ENCODE measurements at regions not wholly inside any gene's neighbourhood (a gene's known extent, or its start where the extent isn't known, plus 50 kb on each side); places are given as distances from the start of the nearest gene placed in this dataset.
"Not testable (repeated sequence)": the region's sequence is repeated elsewhere in the genome, so short reads cannot be mapped to it uniquely, and the experiment has no call there.

GRCh38 chr14:55807053-55807880 lies 227.3 kb downstream of the KTN1 start:
- no peak for DNase-seq

DNA sequence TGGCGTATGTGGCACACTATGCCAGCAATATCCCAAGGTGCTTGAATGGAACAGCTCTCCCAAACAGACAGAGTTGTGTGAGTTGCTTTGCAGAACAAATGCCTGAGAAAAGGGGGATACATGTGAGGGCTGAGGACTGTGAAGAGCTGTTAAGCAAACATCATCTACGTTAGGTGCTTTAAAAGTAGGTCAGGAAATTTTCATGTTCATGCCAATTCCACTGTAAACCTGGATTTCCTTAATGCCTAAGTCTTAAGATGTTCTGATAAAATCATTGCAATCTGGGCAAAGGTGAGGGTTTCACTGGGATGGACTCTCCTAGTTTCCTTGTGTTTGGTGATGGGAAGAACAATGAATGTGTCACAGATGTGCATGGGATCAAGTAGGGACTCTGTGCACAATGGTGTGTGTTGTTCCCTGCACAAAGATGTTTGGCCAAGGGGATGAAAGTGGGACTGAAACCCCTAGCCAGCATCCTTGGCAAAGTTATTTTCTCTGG lies 227.9 kb downstream of the KTN1 start:
- DNase-seq, result no peak

GRCh38 chr14:55813630-55814029 lies 233.6 kb downstream of the KTN1 start:
- no peak for DNase-seq

- DNase-seq, result no peak
Observed at GRCh38 chr14:55814064-55814463, 234.1 kb downstream of the KTN1 start.

DNA sequence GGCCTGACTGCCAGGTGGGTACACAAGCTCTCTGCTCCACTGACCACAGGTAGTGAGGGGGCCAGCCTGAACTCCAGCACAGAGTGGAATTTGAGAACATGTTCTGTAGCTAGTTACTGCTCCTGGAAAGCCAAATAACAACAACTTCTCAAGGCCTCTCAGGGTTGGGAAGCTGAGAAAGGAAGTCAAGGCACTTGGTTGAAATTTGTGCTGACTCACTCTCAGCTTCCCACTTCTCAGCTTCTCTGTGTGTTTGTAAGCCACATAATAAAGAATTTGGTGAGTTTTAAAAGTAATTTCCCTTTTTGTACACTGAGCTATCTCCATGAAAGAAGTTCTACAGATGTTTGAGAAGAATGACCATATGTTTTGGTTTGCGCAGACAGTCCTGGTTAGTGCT lies 234.9 kb downstream of the KTN1 start:
- DNase-seq, result no peak

- no peak for DNase-seq
Observed at GRCh38 chr14:55816225-55816624, 236.2 kb downstream of the KTN1 start.

GRCh38 chr14:55819610-55820304 lies 239.8 kb downstream of the KTN1 start:
- no peak for DNase-seq

GRCh38 chr14:55822906-55823305 lies 242.9 kb downstream of the KTN1 start:
- no peak for DNase-seq

GRCh38 chr14:55832122-55832911 lies 252.3 kb downstream of the KTN1 start:
- no peak for DNase-seq

DNA sequence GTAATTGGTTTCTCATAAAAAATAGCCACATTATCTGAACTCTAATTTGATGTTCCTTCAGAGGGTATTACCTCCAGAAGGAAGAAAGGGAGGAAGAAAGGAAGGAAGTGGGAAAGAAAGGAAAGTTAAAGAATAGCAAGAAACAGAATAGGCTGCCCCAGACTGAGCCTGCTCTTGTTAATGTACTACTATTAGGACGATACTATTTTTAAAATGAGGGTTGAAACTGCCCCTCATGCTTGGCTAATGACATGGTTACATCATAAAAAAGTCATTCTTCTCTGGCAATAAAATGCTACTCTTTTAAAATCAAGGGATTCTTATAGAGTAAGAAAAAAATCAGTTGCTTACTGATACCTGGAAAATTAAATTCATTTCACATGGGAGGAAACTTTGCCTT lies 253.0 kb downstream of the KTN1 start:
- DNase-seq, result no peak

DNA sequence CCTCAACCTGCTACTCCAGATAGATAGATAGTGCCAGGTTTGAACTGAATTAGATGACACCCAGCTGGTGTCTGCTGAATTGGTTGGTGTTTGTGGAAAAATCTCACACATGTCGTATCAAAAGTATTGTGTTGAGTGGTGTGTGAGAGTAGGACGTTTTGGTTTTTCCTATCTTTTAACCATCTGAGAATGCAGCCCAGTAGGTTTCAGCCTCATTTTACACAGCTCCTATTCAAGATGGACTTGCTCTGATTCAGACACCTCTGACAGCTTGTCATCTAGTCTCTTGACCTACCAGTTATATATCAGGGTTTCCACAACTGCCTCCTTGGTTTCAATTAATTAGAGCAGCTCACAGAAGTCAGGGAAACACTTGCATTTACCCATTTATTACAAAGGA lies 254.4 kb downstream of the KTN1 start:
- no peak for DNase-seq

DNA sequence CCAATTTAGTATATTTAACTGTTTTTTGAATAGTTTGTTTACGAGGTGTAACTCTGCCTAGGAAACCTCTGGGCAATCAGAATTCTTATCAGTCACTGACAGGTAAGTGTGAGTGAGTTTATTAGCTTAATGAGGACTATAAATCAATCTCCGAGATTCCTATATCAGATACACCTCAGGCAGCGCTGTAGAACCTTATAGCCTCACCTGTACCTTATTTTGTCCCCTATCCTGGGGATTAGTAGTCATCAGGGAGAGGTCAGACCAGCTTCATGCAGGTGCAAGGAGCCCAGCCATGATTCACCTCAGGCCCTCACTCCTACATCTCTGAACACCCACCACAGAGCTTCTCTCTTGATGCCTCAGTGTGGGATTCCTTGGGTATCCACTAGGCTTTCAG lies 256.0 kb downstream of the KTN1 start:
- DNase-seq, result no peak

GRCh38 chr14:55837467-55837866 lies 257.5 kb downstream of the KTN1 start:
- DNase-seq, result no peak

DNA sequence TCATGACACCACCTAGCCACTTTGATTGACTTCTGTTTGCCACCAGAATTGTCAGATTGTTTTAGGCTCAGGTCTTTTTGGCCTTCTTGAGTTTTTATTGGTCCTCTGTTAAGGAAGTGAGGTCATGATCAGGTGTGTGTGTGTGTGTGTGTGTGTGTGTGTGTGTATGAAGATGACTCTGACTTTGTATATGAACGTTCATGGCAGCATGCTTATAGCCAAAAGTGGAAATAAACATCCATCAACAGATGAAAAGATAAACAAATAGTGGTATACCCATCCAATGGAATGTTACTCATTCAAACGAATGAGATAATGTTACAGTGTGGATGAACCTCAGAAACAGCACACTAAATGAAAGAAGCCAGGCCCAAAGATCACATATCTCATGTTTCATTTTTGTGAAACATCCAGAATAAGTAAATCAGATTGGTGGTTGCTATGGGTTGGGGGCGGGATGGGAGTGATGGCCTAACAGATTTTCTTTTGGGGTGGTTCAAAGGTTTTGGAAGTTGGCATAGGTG lies 258.6 kb downstream of the KTN1 start:
- no peak for DNase-seq

DNA sequence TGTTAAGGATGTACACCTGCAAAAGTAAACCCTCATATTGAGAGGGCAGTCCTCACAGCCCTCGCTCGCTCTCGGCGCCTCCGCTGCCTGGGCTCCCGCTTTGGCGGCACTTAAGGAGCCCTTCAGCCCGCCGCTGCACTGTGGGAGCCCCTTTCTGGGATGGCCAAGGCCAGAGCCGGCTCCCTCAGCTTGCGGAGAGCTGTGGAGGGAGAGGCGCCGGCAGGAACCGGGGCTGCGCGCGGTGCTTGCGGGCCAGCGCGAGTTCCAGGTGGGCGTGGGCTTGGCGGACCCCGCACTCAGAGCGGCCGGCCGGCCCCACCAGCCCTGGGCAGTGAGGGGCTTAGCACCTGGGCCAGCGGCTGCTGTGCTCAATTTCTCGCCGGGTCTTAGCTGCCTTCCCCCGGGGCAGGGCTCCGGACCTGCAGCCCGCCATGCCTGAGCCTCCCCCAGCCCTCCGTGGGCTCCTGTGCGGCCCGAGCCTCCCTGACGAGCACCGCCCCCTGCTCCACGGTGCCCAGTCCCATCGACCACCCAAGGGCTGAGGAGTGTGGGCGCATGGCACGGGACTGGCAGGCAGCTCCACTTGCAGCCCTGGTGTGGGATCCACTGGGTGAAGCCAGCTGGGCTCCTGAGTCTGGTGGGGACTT lies 259.4 kb downstream of the KTN1 start:
- not testable (repeated sequence) for DNase-seq

DNA sequence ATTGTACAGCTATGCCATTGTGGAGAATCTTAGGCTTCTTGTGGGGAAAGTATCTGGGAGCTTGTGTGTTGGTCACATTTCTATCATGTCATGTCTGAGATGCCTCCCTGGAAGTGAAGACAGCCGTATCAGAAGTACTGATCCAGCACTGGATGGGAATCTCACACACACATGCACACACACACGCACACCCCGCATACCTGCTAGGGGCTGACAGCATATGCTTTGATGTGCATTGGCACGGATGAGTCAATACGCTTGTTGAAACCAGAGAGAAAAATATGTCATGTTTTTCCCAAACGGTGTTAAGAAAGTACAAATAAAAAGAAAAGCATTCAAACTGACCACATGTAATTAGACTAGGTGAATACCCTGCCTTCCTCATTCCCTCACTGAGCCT lies 260.8 kb downstream of the KTN1 start:
- DNase-seq, result no peak

GRCh38 chr14:55841625-55842024 lies 261.6 kb downstream of the KTN1 start:
- peak; percentile 8 for DNase-seq

DNA sequence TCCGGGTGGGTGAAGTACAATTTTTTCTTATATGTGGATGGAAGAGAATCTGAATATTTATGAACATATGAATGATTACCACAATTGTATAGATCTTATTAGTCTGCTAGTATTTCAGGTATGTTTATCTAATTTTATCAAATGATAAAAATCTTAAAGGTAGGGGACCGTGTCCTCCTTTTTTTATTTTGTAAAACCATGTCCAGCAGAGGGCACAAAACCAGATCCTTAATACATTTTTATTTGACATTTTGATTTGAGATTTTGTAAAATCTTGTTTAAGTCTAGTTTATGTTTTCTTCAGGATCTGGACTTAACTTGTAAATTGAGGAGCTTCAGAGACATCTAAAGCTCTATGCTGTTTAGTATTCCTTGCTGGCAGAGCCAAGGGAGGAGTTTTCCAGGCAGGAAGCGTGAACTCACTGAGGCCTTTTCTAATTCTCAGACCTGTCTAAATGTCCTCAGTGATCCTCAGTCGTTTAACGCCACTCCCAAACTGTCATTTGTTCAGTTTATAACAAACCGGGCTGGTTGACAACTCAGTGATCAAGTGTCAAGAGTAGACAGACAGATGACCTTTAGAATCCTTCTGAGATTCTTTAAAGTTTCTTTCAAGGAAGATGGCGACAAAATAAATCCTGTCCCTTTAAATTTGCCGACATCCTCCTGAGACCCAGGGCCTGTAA lies 263.9 kb downstream of the KTN1 start:
- no peak for DNase-seq

GRCh38 chr14:55845963-55846825 lies 266.2 kb downstream of the KTN1 start:
- DNase-seq, result no peak

- DNase-seq, result no peak
Observed at GRCh38 chr14:55846826-55847446, 266.9 kb downstream of the KTN1 start.

DNA sequence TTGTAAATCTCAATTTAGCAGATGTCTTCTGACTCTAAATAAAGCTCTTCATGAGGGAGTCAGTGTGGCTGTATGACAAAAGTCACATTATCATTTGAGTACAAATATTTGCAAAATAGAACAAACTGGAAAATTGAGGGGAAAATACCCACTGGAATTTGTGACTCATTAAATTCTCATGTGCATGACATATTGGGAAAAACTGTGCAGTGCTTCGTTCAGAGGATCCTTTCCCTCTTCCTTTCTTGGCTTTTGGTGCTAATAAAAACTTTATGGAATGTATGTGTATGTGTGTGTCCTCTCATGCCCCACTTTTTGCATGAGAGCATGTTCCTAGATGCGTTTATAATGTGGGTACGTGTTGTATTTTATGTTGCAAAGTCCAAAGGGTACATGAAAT lies 267.8 kb downstream of the KTN1 start:
- DNase-seq, result no peak

Measured in NCI-H82 (cell line).